ENCODE measurements at regions not wholly inside any gene's neighbourhood (a gene's known extent, or its start where the extent isn't known, plus 50 kb on each side); places are given as distances from the start of the nearest gene placed in this dataset.
A peak's percentile ranks its signal among the peaks of the same experiment; 100 is the strongest.

- POLR2A ChIA-PET = no interaction called here
- intact Hi-C loops (cut with micrococcal nuclease) (no loop called here), dilution Hi-C loops (cut with MboI; ENCODE audit: extremely low pct_ligation_motif_present, low sequenced_read_pairs) (no loop called here)
- Histone ChIP-seq H3K4me3 (replicated peaks in 1 of 3; ENCODE audit: insufficient read depth in 1 of 3, low read depth in 1 of 3, low read length in 3 of 3) (no peak overlapping the region), H3K79me2 (ENCODE audit: control insufficient read depth, insufficient read depth, low read length) (no peaks in the 10 kb centered on the region), H3K27ac (ENCODE audit: insufficient read depth, low read depth, low read length) (peak overlapping the region; percentile 24), H3K36me3 (ENCODE audit: control insufficient read depth in 2 of 2, extremely low read depth in 1 of 2, insufficient read depth in 2 of 2, low read length in 2 of 2) (no peaks in the 10 kb centered on the region), H3K4me1 (ENCODE audit: control insufficient read depth, extremely low read depth, insufficient read depth, low read length) (peaks cover 30% of the 10 kb centered on the region), H4K20me1 (replicated peaks; ENCODE audit: control insufficient read depth, extremely low read depth, insufficient read depth, low read length) (no peaks in the 10 kb centered on the region), H3K9me1 (replicated peaks; ENCODE audit: control insufficient read depth, extremely low read depth, insufficient read depth, low read length) (no peaks in the 10 kb centered on the region), H3K4me2 (ENCODE audit: insufficient read depth, low read length) (peak overlapping the region; percentile 10), H2AFZ (ENCODE audit: low read depth, low read length) (peak overlapping the region; percentile 48), H3K27me3 (ENCODE audit: control insufficient read depth in 2 of 2, insufficient read depth in 2 of 2, low read length in 2 of 2) (no peaks in the 10 kb centered on the region), H3K9me3 (replicated peaks; ENCODE audit: control insufficient read depth, insufficient read depth, low read length) (no peaks in the 10 kb centered on the region), H3K9ac (replicated peaks; ENCODE audit: extremely low read depth, insufficient read depth, low read length) (peak overlapping the region; percentile 18)
- CTCF ChIA-PET = interaction anchor here (0.7 to 0.9 kb wide), 2 partner anchors 68 to 93 kb away, joined by 3 to 4 read pairs; no protein-coding TSS in a partner anchor
- peak; percentile 39 for DNase-seq (ENCODE audit: low read depth, low spot score)
- no peak for FAIRE-seq
- BruUV-seq (replicated peaks) = no TSS peak
- TF ChIP-seq FOS (IDR thresholded peaks at IDR 0.05; ENCODE audit: borderline replicate concordance, insufficient read depth, low read length) = peak; percentile 11
- no peak for TF ChIP-seq MYC (IDR thresholded peaks at IDR 0.05; ENCODE audit: low read depth, low read length)
Observed at GRCh38 chr13:76790980-76791819, 95.0 kb downstream of the KCTD12 start.

- dilution Hi-C loops (cut with MboI; ENCODE audit: extremely low pct_ligation_motif_present, low sequenced_read_pairs) = no loop called here
- Histone ChIP-seq H3K36me3 (ENCODE audit: control insufficient read depth in 2 of 2, extremely low read depth in 1 of 2, insufficient read depth in 2 of 2, low read length in 2 of 2) (no peaks in the 10 kb centered on the region), H3K27ac (ENCODE audit: insufficient read depth, low read depth, low read length) (no peak overlapping the region), H3K9me3 (replicated peaks; ENCODE audit: control insufficient read depth, insufficient read depth, low read length) (no peaks in the 10 kb centered on the region), H3K9ac (replicated peaks; ENCODE audit: extremely low read depth, insufficient read depth, low read length) (peak overlapping the region; percentile 18), H2AFZ (ENCODE audit: low read depth, low read length) (peak overlapping the region; percentile 48), H3K4me2 (ENCODE audit: insufficient read depth, low read length) (peak overlapping the region; percentile 10), H3K27me3 (ENCODE audit: control insufficient read depth in 2 of 2, insufficient read depth in 2 of 2, low read length in 2 of 2) (no peaks in the 10 kb centered on the region), H3K79me2 (ENCODE audit: control insufficient read depth, insufficient read depth, low read length) (no peaks in the 10 kb centered on the region), H4K20me1 (replicated peaks; ENCODE audit: control insufficient read depth, extremely low read depth, insufficient read depth, low read length) (no peaks in the 10 kb centered on the region), H3K9me1 (replicated peaks; ENCODE audit: control insufficient read depth, extremely low read depth, insufficient read depth, low read length) (no peaks in the 10 kb centered on the region), H3K4me3 (replicated peaks in 1 of 3; ENCODE audit: insufficient read depth in 1 of 3, low read depth in 1 of 3, low read length in 3 of 3) (no peak overlapping the region), H3K4me1 (ENCODE audit: control insufficient read depth, extremely low read depth, insufficient read depth, low read length) (peaks cover 28% of the 10 kb centered on the region)
- BruUV-seq (replicated peaks) = no TSS peak
- no peak for TF ChIP-seq FOS (IDR thresholded peaks at IDR 0.05; ENCODE audit: borderline replicate concordance, insufficient read depth, low read length)
- no peak for TF ChIP-seq GATA2 (IDR thresholded peaks at IDR 0.05; ENCODE audit: insufficient read depth, insufficient read length, low read depth, low read length)
- TF ChIP-seq MYC (IDR thresholded peaks at IDR 0.05; ENCODE audit: low read depth, low read length) = no peak
- no peak for TF ChIP-seq JUN (IDR thresholded peaks at IDR 0.05; ENCODE audit: borderline replicate concordance, insufficient read depth, insufficient read length, low read depth)
- no peak for TF ChIP-seq POLR2AphosphoS5 (IDR thresholded peaks at IDR 0.05; ENCODE audit: insufficient read depth, low read depth, low read length)
- TF ChIP-seq MAX (IDR thresholded peaks at IDR 0.05; ENCODE audit: insufficient read depth, insufficient read length) = no peak
- no peak for TF ChIP-seq POLR2A (IDR thresholded peaks at IDR 0.05; ENCODE audit: low read depth, low read length)
- TF ChIP-seq, protein P1, sequence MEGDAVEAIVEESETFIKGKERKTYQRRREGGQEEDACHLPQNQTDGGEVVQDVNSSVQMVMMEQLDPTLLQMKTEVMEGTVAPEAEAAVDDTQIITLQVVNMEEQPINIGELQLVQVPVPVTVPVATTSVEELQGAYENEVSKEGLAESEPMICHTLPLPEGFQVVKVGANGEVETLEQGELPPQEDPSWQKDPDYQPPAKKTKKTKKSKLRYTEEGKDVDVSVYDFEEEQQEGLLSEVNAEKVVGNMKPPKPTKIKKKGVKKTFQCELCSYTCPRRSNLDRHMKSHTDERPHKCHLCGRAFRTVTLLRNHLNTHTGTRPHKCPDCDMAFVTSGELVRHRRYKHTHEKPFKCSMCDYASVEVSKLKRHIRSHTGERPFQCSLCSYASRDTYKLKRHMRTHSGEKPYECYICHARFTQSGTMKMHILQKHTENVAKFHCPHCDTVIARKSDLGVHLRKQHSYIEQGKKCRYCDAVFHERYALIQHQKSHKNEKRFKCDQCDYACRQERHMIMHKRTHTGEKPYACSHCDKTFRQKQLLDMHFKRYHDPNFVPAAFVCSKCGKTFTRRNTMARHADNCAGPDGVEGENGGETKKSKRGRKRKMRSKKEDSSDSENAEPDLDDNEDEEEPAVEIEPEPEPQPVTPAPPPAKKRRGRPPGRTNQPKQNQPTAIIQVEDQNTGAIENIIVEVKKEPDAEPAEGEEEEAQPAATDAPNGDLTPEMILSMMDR (IDR thresholded peaks at IDR 0.05; ENCODE audit: extremely low read depth in 1 of 2, insufficient read depth in 1 of 2, low read depth in 1 of 2, low read length in 2 of 2) = no peak
- no peak for TF ChIP-seq EZH2 (IDR thresholded peaks at IDR 0.05; ENCODE audit: borderline replicate concordance, low read depth, low read length, severe bottlenecking)
- CTCF ChIA-PET = interaction anchor here (0.7 to 0.9 kb wide), 2 partner anchors 67 to 94 kb away, joined by 3 to 4 read pairs; no protein-coding TSS in a partner anchor
- POLR2A ChIA-PET = no interaction called here
- peak; percentile 4 for FAIRE-seq
- intact Hi-C loops (cut with micrococcal nuclease) = no loop called here
- DNase-seq (ENCODE audit: low read depth, low spot score) = no peak
Observed at GRCh38 chr13:76790526-76790925, 95.7 kb downstream of the KCTD12 start.

All from endothelial cell of umbilical vein (primary cell).